HL-60 (cell line): ENCODE measurements at regions not wholly inside any gene's neighbourhood (a gene's known extent, or its start where the extent isn't known, plus 50 kb on each side); places are given as distances from the start of the nearest gene placed in this dataset.

Source experiments
- DNase-seq, 2 experiments: peaks; one replicate each; pipeline ENCODE4 v3.0.0-alpha.2; 2010 to 2020; ENCODE audit warnings: low read depth in 1 of 2, low spot score in 1 of 2
- H3K27ac ChIP-seq: fragments of 250-450 bp; sonication (Bioruptor Pico); replicated peaks from 2 replicates; pipeline ENCODE4 v1.5.1; 2020; ENCODE audit warnings: mild to moderate bottlenecking, moderate library complexity
- H3K27me3 ChIP-seq: fragments of 250-450 bp; sonication (Bioruptor Pico); 2 replicates; pipeline ENCODE4 v1.5.1; 2021; ENCODE audit warnings: mild to moderate bottlenecking, moderate library complexity; ENCODE audit not compliant: insufficient read depth, poor library complexity, severe bottlenecking
- H3K4me3 ChIP-seq: replicated peaks from 2 replicates; pipeline ENCODE4 v1.5.1; 2011; ENCODE audit warnings: mild to moderate bottlenecking, control low read depth, low read length; ENCODE audit not compliant: insufficient read depth
- CTCF ChIP-seq: IDR thresholded peaks from one replicate; pipeline ENCODE4 v1.5.1; 2011; ENCODE audit warnings: low read length, control low read depth, inconsistent platforms; ENCODE audit not compliant: insufficient read depth
- GABPA ChIP-seq: IDR thresholded peaks from 2 replicates; pipeline ENCODE4 v1.6.1; 2012; ENCODE audit warnings: low read depth
- POLR2AphosphoS5 ChIP-seq: IDR thresholded peaks from 2 replicates; pipeline ENCODE4 v1.6.1; 2012; ENCODE audit warnings: low read depth
- REST ChIP-seq: IDR thresholded peaks from 2 replicates; pipeline ENCODE4 v1.6.1; 2012; ENCODE audit warnings: low read depth; ENCODE audit not compliant: insufficient replicate concordance
- SPI1 ChIP-seq: IDR thresholded peaks from 2 replicates; pipeline ENCODE4 v1.6.1; 2012; ENCODE audit warnings: low read depth, mild to moderate bottlenecking, borderline replicate concordance

GRCh38 chr11:123314972-123315371, 115.1 kb upstream of the GRAMD1B start:
- no peak for DNase-seq
- no peak overlapping the region for H3K27ac ChIP-seq

GRCh38 chr11:123313262-123313661, 116.8 kb upstream of the GRAMD1B start:
- DNase-seq, result no peak
- H3K4me3 ChIP-seq, result no peak overlapping the region
- H3K27me3 ChIP-seq, result no peaks in the 10 kb centered on the region
- no peak for TF ChIP-seq SPI1
- no peak for TF ChIP-seq CTCF
- TF ChIP-seq GABPA, result no peak
- no peak for TF ChIP-seq REST
- no peak overlapping the region for H3K27ac ChIP-seq

More at GRCh38 chr11:123314972-123315371, 115.1 kb upstream of the GRAMD1B start:
- no peak for TF ChIP-seq REST
- no peak for TF ChIP-seq CTCF
- no peak for TF ChIP-seq POLR2AphosphoS5
- TF ChIP-seq GABPA, result no peak
- H3K27me3 ChIP-seq, result no peaks in the 10 kb centered on the region
- H3K4me3 ChIP-seq, result no peak overlapping the region

GRCh38 chr11:123308077-123308476, 113.0 kb upstream of the CLMP start:
- no peak for DNase-seq
- no peak overlapping the region for H3K4me3 ChIP-seq
- TF ChIP-seq REST (no peak), CTCF (no peak), GABPA (no peak), POLR2AphosphoS5 (no peak), SPI1 (no peak)
- H3K27me3 ChIP-seq, result peaks cover 16% of the 10 kb centered on the region
- H3K27ac ChIP-seq, result no peak overlapping the region
